MM.1S (cell line): ENCODE measurements at regions not wholly inside any gene's neighbourhood (a gene's known extent, or its start where the extent isn't known, plus 50 kb on each side); places are given as distances from the start of the nearest gene placed in this dataset.

Experiments used
- DNase-seq: peaks from one replicate; pipeline ENCODE4 v3.0.0-alpha.2; 2015
- H2AFZ ChIP-seq: fragments of 300-600 bp; sonication (generic); 2 replicates; pipeline ENCODE4 v1.6.0; 2016; ENCODE audit warnings: antibody characterized with exemption, low read length
- H3F3A ChIP-seq: fragments of 300-600 bp; sonication (generic); 2 replicates; pipeline ENCODE4 v1.6.1; 2016; ENCODE audit warnings: mild to moderate bottlenecking, antibody characterized with exemption, low read length, moderate library complexity, mixed read lengths; ENCODE audit not compliant: insufficient read depth
- H3K27ac ChIP-seq: fragments of 300-600 bp; sonication (generic); 2 replicates; pipeline ENCODE4 v1.5.1; 2016; ENCODE audit warnings: mild to moderate bottlenecking, low read length
- H3K27me3 ChIP-seq: fragments of 300-600 bp; sonication (generic); replicated peaks from 2 replicates; pipeline ENCODE4 v1.6.0; 2016; ENCODE audit warnings: low read length; ENCODE audit not compliant: insufficient read depth
- H3K36me3 ChIP-seq: fragments of 300-600 bp; sonication (generic); replicated peaks from 2 replicates; pipeline ENCODE4 v1.6.1; 2016; ENCODE audit warnings: mild to moderate bottlenecking, low read length, mixed read lengths; ENCODE audit not compliant: insufficient read depth
- H3K4me1 ChIP-seq: fragments of 300-600 bp; sonication (generic); 2 replicates; pipeline ENCODE4 v1.6.1; 2016; ENCODE audit warnings: low read length, mixed read lengths
- H3K4me2 ChIP-seq: fragments of 300-600 bp; sonication (generic); 2 replicates; pipeline ENCODE4 v1.6.0; 2016; ENCODE audit warnings: low read depth, low read length
- H3K4me3 ChIP-seq: fragments of 300-600 bp; sonication (generic); 2 replicates; pipeline ENCODE4 v1.5.1; 2016; ENCODE audit warnings: low read length, mixed read lengths
- H3K79me2 ChIP-seq: fragments of 300-600 bp; sonication (generic); 2 replicates; pipeline ENCODE4 v1.6.1; 2016; ENCODE audit warnings: mixed run types, low read length, mixed read lengths
- H3K9ac ChIP-seq: fragments of 300-600 bp; sonication (generic); 2 replicates; pipeline ENCODE4 v1.6.1; 2016; ENCODE audit warnings: low read length, mixed read lengths
- H3K9me2 ChIP-seq: fragments of 300-600 bp; sonication (generic); replicated peaks from 2 replicates; pipeline ENCODE4 v1.6.1; 2016; ENCODE audit warnings: mild to moderate bottlenecking, low read length, mixed read lengths; ENCODE audit not compliant: insufficient read depth
- H3K9me3 ChIP-seq: fragments of 300-600 bp; sonication (generic); replicated peaks from 2 replicates; pipeline ENCODE4 v1.6.1; 2016; ENCODE audit warnings: mild to moderate bottlenecking, low read length, mixed read lengths; ENCODE audit not compliant: insufficient read depth
- H4K20me1 ChIP-seq: fragments of 300-600 bp; sonication (generic); 2 replicates; pipeline ENCODE4 v1.6.1; 2016; ENCODE audit warnings: mild to moderate bottlenecking, low read length, moderate library complexity, mixed read lengths; ENCODE audit not compliant: insufficient read depth
- EZH2 ChIP-seq: fragments of 300-600 bp; sonication (generic); optimal IDR thresholded peaks from 2 replicates; pipeline ENCODE3; 2017; ENCODE audit warnings: low read depth, mild to moderate bottlenecking, antibody characterized with exemption, low read length, mixed read lengths
- EZH2phosphoT487 ChIP-seq: fragments of 300-600 bp; sonication (generic); IDR thresholded peaks from 2 replicates; pipeline ENCODE4 v1.6.1; 2018; ENCODE audit warnings: antibody characterized with exemption, low read length
- TF ChIP-seq, protein P1 (sequence below): fragments of 300-600 bp; sonication (generic); IDR thresholded peaks from 2 replicates; pipeline ENCODE4 v1.5.1; 2016; ENCODE audit warnings: antibody characterized with exemption, low read length, mixed read lengths

DNA sequence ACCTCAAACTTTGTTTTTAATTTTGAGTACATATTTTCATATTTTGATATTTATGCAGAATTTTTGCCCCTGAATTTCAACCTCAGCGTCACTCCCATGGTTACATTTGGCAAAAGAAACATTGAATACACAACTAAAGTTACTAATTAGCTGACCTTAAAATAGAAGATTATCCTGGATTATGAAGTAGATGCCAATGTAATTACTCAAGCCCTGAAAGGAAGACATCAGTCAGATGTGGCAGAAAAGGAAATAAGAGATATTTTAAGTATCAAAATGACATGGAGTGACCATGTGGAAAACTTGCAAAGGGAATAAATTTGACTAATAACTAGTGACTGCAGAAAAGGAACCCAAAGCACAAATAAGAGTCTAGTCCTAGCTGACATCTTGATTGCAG, 701.3 kb upstream of the KCND2 start:
- H3K9me2 ChIP-seq: no peaks in the 10 kb centered on the region
- H2AFZ ChIP-seq: no peak overlapping the region
- H3K36me3 ChIP-seq: no peaks in the 10 kb centered on the region
- H3K4me2 ChIP-seq: no peak overlapping the region
- no peaks in the 10 kb centered on the region for H3F3A ChIP-seq
- H3K27me3 ChIP-seq: no peaks in the 10 kb centered on the region
- TF ChIP-seq EZH2phosphoT487 (no peak), EZH2 (no peak)
- TF ChIP-seq, protein P1, sequence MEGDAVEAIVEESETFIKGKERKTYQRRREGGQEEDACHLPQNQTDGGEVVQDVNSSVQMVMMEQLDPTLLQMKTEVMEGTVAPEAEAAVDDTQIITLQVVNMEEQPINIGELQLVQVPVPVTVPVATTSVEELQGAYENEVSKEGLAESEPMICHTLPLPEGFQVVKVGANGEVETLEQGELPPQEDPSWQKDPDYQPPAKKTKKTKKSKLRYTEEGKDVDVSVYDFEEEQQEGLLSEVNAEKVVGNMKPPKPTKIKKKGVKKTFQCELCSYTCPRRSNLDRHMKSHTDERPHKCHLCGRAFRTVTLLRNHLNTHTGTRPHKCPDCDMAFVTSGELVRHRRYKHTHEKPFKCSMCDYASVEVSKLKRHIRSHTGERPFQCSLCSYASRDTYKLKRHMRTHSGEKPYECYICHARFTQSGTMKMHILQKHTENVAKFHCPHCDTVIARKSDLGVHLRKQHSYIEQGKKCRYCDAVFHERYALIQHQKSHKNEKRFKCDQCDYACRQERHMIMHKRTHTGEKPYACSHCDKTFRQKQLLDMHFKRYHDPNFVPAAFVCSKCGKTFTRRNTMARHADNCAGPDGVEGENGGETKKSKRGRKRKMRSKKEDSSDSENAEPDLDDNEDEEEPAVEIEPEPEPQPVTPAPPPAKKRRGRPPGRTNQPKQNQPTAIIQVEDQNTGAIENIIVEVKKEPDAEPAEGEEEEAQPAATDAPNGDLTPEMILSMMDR: no peak
- H3K4me3 ChIP-seq: no peak overlapping the region
- H3K27ac ChIP-seq: no peak overlapping the region
- no peaks in the 10 kb centered on the region for H3K9me3 ChIP-seq
- H3K4me1 ChIP-seq: no peaks in the 10 kb centered on the region
- H4K20me1 ChIP-seq: no peaks in the 10 kb centered on the region
- DNase-seq: no peak
- no peaks in the 10 kb centered on the region for H3K79me2 ChIP-seq
- no peak overlapping the region for H3K9ac ChIP-seq

DNA sequence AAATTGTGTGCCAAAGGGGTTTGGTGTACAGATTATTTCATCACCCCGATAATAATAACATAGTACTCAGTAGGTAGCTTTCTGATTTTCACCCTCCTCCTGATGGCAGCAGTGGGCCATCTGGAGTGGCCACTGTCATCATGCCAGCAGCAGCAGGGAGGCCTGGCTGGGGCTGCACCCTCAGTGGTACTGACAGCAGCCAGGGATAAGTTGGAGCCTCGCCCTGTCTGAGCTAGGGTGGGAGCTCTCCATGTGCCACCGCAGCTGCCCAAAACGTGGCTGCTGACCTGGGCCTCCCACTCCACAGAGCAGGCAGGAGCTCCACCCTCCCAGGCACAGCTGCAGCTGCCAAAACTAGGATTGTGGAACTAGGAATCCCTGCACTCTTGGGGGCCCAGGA, 700.8 kb upstream of the KCND2 start:
- Histone ChIP-seq H3K4me2 (no peak overlapping the region), H3K9ac (no peak overlapping the region), H3K9me2 (no peaks in the 10 kb centered on the region), H3K79me2 (no peaks in the 10 kb centered on the region), H3F3A (no peaks in the 10 kb centered on the region), H3K4me3 (no peak overlapping the region), H3K4me1 (no peaks in the 10 kb centered on the region), H3K36me3 (no peaks in the 10 kb centered on the region), H3K9me3 (no peaks in the 10 kb centered on the region), H3K27ac (no peak overlapping the region), H2AFZ (no peak overlapping the region), H4K20me1 (no peaks in the 10 kb centered on the region), H3K27me3 (no peaks in the 10 kb centered on the region)
- DNase-seq: no peak
- TF ChIP-seq EZH2: no peak

DNA sequence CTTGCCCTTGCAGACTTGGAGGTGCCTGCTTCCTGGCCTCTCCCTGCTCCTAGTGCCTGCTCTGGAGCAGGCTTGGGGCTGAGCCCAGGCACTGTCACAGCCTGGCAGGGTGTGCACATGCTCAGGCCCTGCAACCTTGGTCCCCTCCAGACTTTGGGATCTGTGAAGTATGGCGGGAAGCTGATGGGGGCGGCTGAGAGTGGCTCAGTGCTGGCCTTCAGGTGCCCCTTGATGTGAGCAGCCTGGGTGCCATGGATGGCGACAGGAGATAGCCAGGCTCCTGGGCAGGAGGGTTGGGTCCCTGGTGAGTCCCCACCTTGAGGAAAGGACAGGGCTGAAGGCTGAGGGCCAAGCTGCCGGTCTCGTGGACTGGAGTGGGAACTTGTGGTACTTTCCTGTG, 700.4 kb upstream of the KCND2 start:
- TF ChIP-seq EZH2 (no peak), EZH2phosphoT487 (no peak)
- TF ChIP-seq, protein P1: no peak
- Histone ChIP-seq H4K20me1 (no peaks in the 10 kb centered on the region), H3K36me3 (no peaks in the 10 kb centered on the region), H3K4me3 (no peak overlapping the region), H3K9me3 (no peaks in the 10 kb centered on the region), H3K79me2 (no peaks in the 10 kb centered on the region), H3K4me2 (no peak overlapping the region), H3K9me2 (no peaks in the 10 kb centered on the region), H3K9ac (no peak overlapping the region), H3K27ac (no peak overlapping the region), H3K27me3 (no peaks in the 10 kb centered on the region), H3K4me1 (no peaks in the 10 kb centered on the region), H2AFZ (no peak overlapping the region), H3F3A (no peaks in the 10 kb centered on the region)
- DNase-seq: no peak

- Histone ChIP-seq H3K4me1 (no peaks in the 10 kb centered on the region), H3K79me2 (no peaks in the 10 kb centered on the region), H3K4me2 (no peak overlapping the region), H3K27me3 (no peaks in the 10 kb centered on the region), H3K9me2 (no peaks in the 10 kb centered on the region), H4K20me1 (no peaks in the 10 kb centered on the region), H3K36me3 (no peaks in the 10 kb centered on the region), H3K4me3 (no peak overlapping the region), H3K9ac (no peak overlapping the region), H3K27ac (no peak overlapping the region), H3F3A (no peaks in the 10 kb centered on the region), H2AFZ (no peak overlapping the region), H3K9me3 (no peaks in the 10 kb centered on the region)
- no peak for TF ChIP-seq EZH2phosphoT487
- TF ChIP-seq, protein P1: no peak
- TF ChIP-seq EZH2: no peak
- DNase-seq: no peak
Observed at GRCh38 chr7:119578116-119578515, 694.9 kb upstream of the KCND2 start.
